ENCODE measurements at regions not wholly inside any gene's neighbourhood (a gene's known extent, or its start where the extent isn't known, plus 50 kb on each side); places are given as distances from the start of the nearest gene placed in this dataset.

DNA sequence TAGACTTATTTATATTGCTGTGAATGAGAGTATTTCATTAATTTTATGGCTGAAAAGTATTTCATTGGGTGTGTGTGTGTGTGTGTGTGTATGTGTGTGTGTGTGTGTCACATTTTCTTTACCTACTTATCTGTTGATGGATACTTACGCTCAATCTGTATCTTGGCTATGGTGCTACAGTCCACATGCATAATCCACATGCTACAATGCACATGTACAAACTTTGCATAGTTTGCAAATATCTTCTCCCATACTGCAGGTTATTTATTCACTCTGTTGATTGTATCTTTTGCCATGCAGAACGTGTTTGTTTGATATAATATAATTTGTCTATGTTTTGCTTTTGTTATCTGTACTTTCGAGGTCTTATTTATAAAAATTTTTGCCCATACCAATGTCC, 167.8 kb downstream of the RAB28 start:
- H3K27me3 ChIP-seq (ENCODE audit: control insufficient read depth in 3 of 3, insufficient read depth in 3 of 3, low read length in 3 of 3): no peaks in the 10 kb centered on the region
- H3K4me1 ChIP-seq (ENCODE audit: control insufficient read depth in 3 of 3, insufficient read depth in 2 of 3, low read depth in 1 of 3, low read length in 2 of 3): no peaks in the 10 kb centered on the region
- H3K27ac ChIP-seq (ENCODE audit: low read depth in 1 of 3, low read length in 2 of 3): no peak overlapping the region
- DNase-seq (no peak), FAIRE-seq (no peak)
- WGBS, 3 donors: 84 to 88% (median 87%) methylated on average over 3 of the region's 3 CpGs
- H3K36me3 ChIP-seq (ENCODE audit: control insufficient read depth in 3 of 3, insufficient read depth in 2 of 3, low read depth in 1 of 3, low read length in 3 of 3): no peaks in the 10 kb centered on the region
- no peak overlapping the region for H3K4me3 ChIP-seq (ENCODE audit: low read depth in 1 of 3, low read length in 3 of 3)
- no peaks in the 10 kb centered on the region for H3K9me3 ChIP-seq (ENCODE audit: control insufficient read depth in 2 of 2, insufficient read depth in 1 of 2, low read depth in 1 of 2, low read length in 1 of 2)

DNA sequence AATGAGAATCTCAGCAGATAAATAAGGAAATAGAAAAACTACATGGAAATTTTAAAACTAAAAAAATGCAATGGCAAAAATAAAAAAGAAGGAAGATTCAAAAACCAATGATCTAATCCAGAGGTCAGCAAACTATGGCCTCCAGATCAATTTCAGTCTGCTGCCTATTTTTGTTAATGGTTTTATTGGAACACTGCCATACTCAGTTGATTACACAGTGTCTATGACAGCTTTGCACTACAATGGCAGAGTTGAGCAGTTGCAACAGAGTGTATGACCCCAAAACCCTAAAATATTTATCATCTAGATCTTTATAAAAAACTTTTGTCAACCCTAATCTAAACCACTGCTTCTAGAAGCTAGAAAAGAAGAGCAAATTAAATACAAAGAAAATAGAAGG, 170.3 kb downstream of the RAB28 start:
- Histone ChIP-seq H3K27me3 (ENCODE audit: control insufficient read depth in 3 of 3, insufficient read depth in 3 of 3, low read length in 3 of 3) (no peaks in the 10 kb centered on the region), H3K36me3 (ENCODE audit: control insufficient read depth in 3 of 3, insufficient read depth in 2 of 3, low read depth in 1 of 3, low read length in 3 of 3) (no peaks in the 10 kb centered on the region), H3K4me3 (ENCODE audit: low read depth in 1 of 3, low read length in 3 of 3) (no peak overlapping the region), H3K4me1 (ENCODE audit: control insufficient read depth in 3 of 3, insufficient read depth in 2 of 3, low read depth in 1 of 3, low read length in 2 of 3) (no peaks in the 10 kb centered on the region), H3K9me3 (ENCODE audit: control insufficient read depth in 2 of 2, insufficient read depth in 1 of 2, low read depth in 1 of 2, low read length in 1 of 2) (no peaks in the 10 kb centered on the region), H3K27ac (ENCODE audit: low read depth in 1 of 3, low read length in 2 of 3) (no peak overlapping the region)
- FAIRE-seq (no peak), DNase-seq (no peak)

DNA sequence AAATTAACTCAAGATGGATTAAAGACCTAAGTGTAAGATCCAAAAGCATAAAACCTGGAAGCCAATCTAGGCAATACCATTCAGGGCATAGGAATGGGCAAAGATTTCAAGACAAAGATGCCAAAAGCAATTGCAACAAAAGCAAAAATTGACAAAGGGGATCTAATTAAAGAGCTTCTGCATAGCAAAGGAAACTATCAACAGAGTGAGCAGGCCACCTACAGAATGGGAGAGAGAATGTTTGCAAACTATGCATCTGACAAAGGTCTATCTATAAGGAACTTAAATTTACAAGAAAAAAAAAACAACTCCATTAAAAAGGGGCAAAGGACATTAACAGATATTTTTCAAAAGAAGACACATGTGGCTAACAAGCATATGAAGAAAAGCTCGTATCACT, 171.9 kb downstream of the RAB28 start:
- no peaks in the 10 kb centered on the region for H3K9me3 ChIP-seq (ENCODE audit: control insufficient read depth in 2 of 2, insufficient read depth in 1 of 2, low read depth in 1 of 2, low read length in 1 of 2)
- no peak for FAIRE-seq
- H3K4me1 ChIP-seq (ENCODE audit: control insufficient read depth in 3 of 3, insufficient read depth in 2 of 3, low read depth in 1 of 3, low read length in 2 of 3): no peaks in the 10 kb centered on the region
- no peak overlapping the region for H3K4me3 ChIP-seq (ENCODE audit: low read depth in 1 of 3, low read length in 3 of 3)
- no peak overlapping the region for H3K27ac ChIP-seq (ENCODE audit: low read depth in 1 of 3, low read length in 2 of 3)
- DNase-seq: no peak
- no peaks in the 10 kb centered on the region for H3K27me3 ChIP-seq (ENCODE audit: control insufficient read depth in 3 of 3, insufficient read depth in 3 of 3, low read length in 3 of 3)
- 63 to 86% (median 82%) methylated on average over 1 of the region's 1 CpG for WGBS, 3 donors
- no peaks in the 10 kb centered on the region for H3K36me3 ChIP-seq (ENCODE audit: control insufficient read depth in 3 of 3, insufficient read depth in 2 of 3, low read depth in 1 of 3, low read length in 3 of 3)

DNA sequence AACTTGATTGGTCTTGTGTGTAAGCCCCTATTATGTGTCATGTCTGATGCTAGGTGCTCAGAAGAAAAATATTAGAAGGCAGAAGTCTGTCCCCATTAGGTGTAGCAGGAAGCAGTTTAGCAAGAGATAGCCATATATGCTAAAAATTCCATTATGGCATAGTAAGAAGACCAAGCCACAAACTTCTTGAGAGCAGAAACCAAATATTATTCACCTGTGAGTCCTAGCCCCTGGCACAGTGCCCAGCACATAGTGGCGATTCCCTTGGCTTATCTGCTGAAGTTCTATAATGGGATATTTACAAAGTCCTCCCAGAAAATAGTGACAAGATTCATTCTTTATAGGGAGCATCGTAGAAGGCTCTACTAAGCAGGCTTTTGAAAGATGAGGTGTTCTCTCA, 174.4 kb downstream of the RAB28 start:
- DNase-seq (no peak), FAIRE-seq (no peak)
- 57 to 74% (median 61%) methylated on average over 2 of the region's 2 CpGs for WGBS, 3 donors
- Histone ChIP-seq H3K27ac (ENCODE audit: low read depth in 1 of 3, low read length in 2 of 3) (no peak overlapping the region), H3K4me3 (ENCODE audit: low read depth in 1 of 3, low read length in 3 of 3) (no peak overlapping the region), H3K36me3 (ENCODE audit: control insufficient read depth in 3 of 3, insufficient read depth in 2 of 3, low read depth in 1 of 3, low read length in 3 of 3) (no peaks in the 10 kb centered on the region), H3K27me3 (ENCODE audit: control insufficient read depth in 3 of 3, insufficient read depth in 3 of 3, low read length in 3 of 3) (no peaks in the 10 kb centered on the region), H3K4me1 (ENCODE audit: control insufficient read depth in 3 of 3, insufficient read depth in 2 of 3, low read depth in 1 of 3, low read length in 2 of 3) (no peaks in the 10 kb centered on the region), H3K9me3 (ENCODE audit: control insufficient read depth in 2 of 2, insufficient read depth in 1 of 2, low read depth in 1 of 2, low read length in 1 of 2) (no peaks in the 10 kb centered on the region)

DNA sequence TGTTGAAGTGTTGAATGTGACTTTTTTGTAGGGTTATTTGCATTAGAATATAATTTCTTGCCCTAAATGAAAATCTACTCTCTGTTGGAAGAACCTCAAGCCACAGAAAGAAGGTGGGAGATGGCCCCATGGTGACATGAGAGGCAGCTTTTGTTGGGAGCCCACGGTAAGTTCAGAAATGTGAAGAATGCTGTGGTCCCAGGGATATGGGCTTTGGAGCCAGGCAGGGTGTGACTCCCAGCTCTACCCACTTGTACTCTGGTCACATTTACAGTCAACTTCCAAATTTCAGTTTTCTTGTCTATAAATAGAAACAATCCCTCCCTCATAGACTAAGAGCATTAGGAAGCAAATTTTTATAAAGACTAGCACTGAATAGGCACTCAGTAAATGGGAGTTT, 177.8 kb downstream of the RAB28 start:
- Histone ChIP-seq H3K27ac (ENCODE audit: low read depth in 1 of 3, low read length in 2 of 3) (no peak overlapping the region), H3K27me3 (ENCODE audit: control insufficient read depth in 3 of 3, insufficient read depth in 3 of 3, low read length in 3 of 3) (no peaks in the 10 kb centered on the region), H3K4me1 (ENCODE audit: control insufficient read depth in 3 of 3, insufficient read depth in 2 of 3, low read depth in 1 of 3, low read length in 2 of 3) (no peaks in the 10 kb centered on the region), H3K9me3 (ENCODE audit: control insufficient read depth in 2 of 2, insufficient read depth in 1 of 2, low read depth in 1 of 2, low read length in 1 of 2) (peaks cover 1 to 3% of the 10 kb centered on the region in 2 donors), H3K36me3 (ENCODE audit: control insufficient read depth in 3 of 3, insufficient read depth in 2 of 3, low read depth in 1 of 3, low read length in 3 of 3) (no peaks in the 10 kb centered on the region), H3K4me3 (ENCODE audit: low read depth in 1 of 3, low read length in 3 of 3) (no peak overlapping the region)
- 71 to 90% (median 84%) methylated on average over 1 of the region's 1 CpG for WGBS, 3 donors
- FAIRE-seq: no peak
- no peak for DNase-seq

DNA sequence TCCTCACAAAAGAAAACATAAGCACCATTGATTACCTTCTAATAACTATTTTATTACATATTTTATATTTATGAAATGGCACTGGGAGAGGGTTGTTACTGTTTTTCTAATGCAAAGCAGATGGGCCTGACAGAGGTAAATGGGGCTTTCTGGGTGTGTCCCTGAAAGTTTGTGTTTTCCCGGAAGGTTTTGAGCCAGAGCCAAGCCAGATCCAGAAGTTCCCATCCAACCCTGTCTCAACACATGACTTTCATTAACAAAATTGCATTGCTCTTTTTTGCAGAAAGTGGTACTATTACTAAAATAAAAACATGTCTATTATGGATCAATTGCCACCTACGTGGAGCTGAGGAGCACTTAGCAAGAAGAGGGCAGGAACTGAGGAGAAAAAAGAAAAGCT, 181.3 kb downstream of the RAB28 start:
- WGBS, 3 donors: 68 to 89% (median 85%) methylated on average over 2 of the region's 2 CpGs
- FAIRE-seq (no peak), DNase-seq (no peak)

DNA sequence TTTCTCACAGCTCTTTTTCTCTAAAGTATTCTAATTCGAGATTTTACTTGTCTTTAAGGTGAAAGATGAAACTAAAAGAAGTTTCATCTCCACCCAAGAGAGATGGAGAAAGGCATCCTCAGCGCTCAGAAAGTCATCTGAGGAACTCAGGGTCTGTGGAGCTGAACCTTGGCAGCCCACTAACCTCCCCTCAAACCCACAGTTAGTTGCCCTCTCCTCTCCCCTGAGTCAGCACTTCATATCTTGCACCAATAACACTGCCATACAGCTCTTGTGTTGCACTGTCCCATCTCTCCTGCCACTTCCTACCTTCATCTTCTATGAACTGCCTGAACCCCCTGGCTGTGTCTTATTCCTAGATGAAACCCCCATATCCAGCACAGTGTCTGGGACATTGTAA, 184.8 kb downstream of the RAB28 start:
- no peak overlapping the region for H3K27ac ChIP-seq (ENCODE audit: low read depth in 1 of 3, low read length in 2 of 3)
- 79 to 83% (median 80%) methylated on average over 2 of the region's 2 CpGs for WGBS, 3 donors
- no peak for DNase-seq
- no peak for FAIRE-seq
- H3K4me3 ChIP-seq (ENCODE audit: low read depth in 1 of 3, low read length in 3 of 3): no peak overlapping the region
- H3K9me3 ChIP-seq (ENCODE audit: control insufficient read depth in 2 of 2, insufficient read depth in 1 of 2, low read depth in 1 of 2, low read length in 1 of 2): peaks cover 1 to 14% of the 10 kb centered on the region in 2 donors
- peaks cover 0 to 11% (median 0%) of the 10 kb centered on the region in 3 donors for H3K4me1 ChIP-seq (ENCODE audit: control insufficient read depth in 3 of 3, insufficient read depth in 2 of 3, low read depth in 1 of 3, low read length in 2 of 3)
- H3K27me3 ChIP-seq (ENCODE audit: control insufficient read depth in 3 of 3, insufficient read depth in 3 of 3, low read length in 3 of 3): no peaks in the 10 kb centered on the region
- no peaks in the 10 kb centered on the region for H3K36me3 ChIP-seq (ENCODE audit: control insufficient read depth in 3 of 3, insufficient read depth in 2 of 3, low read depth in 1 of 3, low read length in 3 of 3)

More for the DNA sequence above, 181.3 kb downstream of the RAB28 start:
- H3K36me3 ChIP-seq (ENCODE audit: control insufficient read depth in 3 of 3, insufficient read depth in 2 of 3, low read depth in 1 of 3, low read length in 3 of 3): no peaks in the 10 kb centered on the region
- peaks cover 1 to 4% of the 10 kb centered on the region in 2 donors for H3K9me3 ChIP-seq (ENCODE audit: control insufficient read depth in 2 of 2, insufficient read depth in 1 of 2, low read depth in 1 of 2, low read length in 1 of 2)
- H3K27ac ChIP-seq (ENCODE audit: low read depth in 1 of 3, low read length in 2 of 3): no peak overlapping the region
- no peaks in the 10 kb centered on the region for H3K4me1 ChIP-seq (ENCODE audit: control insufficient read depth in 3 of 3, insufficient read depth in 2 of 3, low read depth in 1 of 3, low read length in 2 of 3)
- H3K27me3 ChIP-seq (ENCODE audit: control insufficient read depth in 3 of 3, insufficient read depth in 3 of 3, low read length in 3 of 3): no peaks in the 10 kb centered on the region
- no peak overlapping the region for H3K4me3 ChIP-seq (ENCODE audit: low read depth in 1 of 3, low read length in 3 of 3)

DNA sequence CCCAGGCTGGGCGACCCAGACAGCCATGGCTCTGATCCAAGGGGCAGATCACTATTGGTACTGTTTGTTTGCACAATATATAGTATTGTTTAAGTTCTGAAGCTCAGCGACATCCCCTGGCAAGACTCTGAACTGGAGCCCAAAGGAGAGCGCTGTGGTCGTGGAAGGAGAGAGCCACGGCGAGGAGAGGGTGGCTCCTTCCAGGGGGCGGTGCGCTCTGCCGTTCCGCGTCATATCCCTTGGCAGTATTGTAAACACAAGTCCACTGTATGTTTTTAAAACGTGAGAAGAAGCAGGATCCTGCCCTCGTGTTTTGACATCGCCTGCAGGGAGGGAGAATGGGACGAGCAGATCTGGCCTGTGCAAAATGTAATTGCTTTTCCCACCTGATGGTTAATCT, 185.5 kb downstream of the RAB28 start:
- Histone ChIP-seq H3K9me3 (ENCODE audit: control insufficient read depth in 2 of 2, insufficient read depth in 1 of 2, low read depth in 1 of 2, low read length in 1 of 2) (peaks cover 1 to 14% of the 10 kb centered on the region in 2 donors), H3K4me1 (ENCODE audit: control insufficient read depth in 3 of 3, insufficient read depth in 2 of 3, low read depth in 1 of 3, low read length in 2 of 3) (peaks cover 0 to 11% (median 0%) of the 10 kb centered on the region in 3 donors), H3K27me3 (ENCODE audit: control insufficient read depth in 3 of 3, insufficient read depth in 3 of 3, low read length in 3 of 3) (no peaks in the 10 kb centered on the region), H3K27ac (ENCODE audit: low read depth in 1 of 3, low read length in 2 of 3) (peak overlapping the region in 1 of 3 donors; percentile 9), H3K4me3 (ENCODE audit: low read depth in 1 of 3, low read length in 3 of 3) (peak overlapping the region in 1 of 3 donors; percentile 3), H3K36me3 (ENCODE audit: control insufficient read depth in 3 of 3, insufficient read depth in 2 of 3, low read depth in 1 of 3, low read length in 3 of 3) (no peaks in the 10 kb centered on the region)
- FAIRE-seq: no peak
- WGBS, 3 donors: 71 to 90% (median 81%) methylated on average over 15 of the region's 15 CpGs
- DNase-seq: peak in 1 of 2 donors; percentile 21

DNA sequence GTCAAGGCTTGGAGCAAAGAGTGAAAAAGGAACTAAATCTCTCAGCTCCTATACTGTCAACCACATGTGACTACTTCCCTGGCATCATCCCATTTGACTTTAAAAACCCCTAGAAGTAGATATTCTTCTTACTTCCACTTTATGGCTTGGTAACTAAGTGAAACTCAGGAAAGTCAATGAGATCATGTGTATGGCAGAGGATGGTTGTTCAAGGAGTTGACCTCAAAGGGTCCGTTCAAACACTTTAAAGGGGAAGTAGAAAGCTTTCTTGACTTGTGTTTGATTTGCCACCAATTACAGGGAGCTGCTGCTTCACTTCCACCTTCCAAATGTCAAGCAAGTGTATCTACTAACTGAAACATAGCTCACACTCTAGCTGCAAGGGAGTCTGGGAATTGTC, 187.2 kb downstream of the RAB28 start:
- Histone ChIP-seq H3K4me3 (ENCODE audit: low read depth in 1 of 3, low read length in 3 of 3) (no peak overlapping the region), H3K27me3 (ENCODE audit: control insufficient read depth in 3 of 3, insufficient read depth in 3 of 3, low read length in 3 of 3) (no peaks in the 10 kb centered on the region), H3K9me3 (ENCODE audit: control insufficient read depth in 2 of 2, insufficient read depth in 1 of 2, low read depth in 1 of 2, low read length in 1 of 2) (peaks cover 1 to 14% of the 10 kb centered on the region in 2 donors), H3K36me3 (ENCODE audit: control insufficient read depth in 3 of 3, insufficient read depth in 2 of 3, low read depth in 1 of 3, low read length in 3 of 3) (no peaks in the 10 kb centered on the region), H3K4me1 (ENCODE audit: control insufficient read depth in 3 of 3, insufficient read depth in 2 of 3, low read depth in 1 of 3, low read length in 2 of 3) (peaks cover 0 to 11% (median 0%) of the 10 kb centered on the region in 3 donors), H3K27ac (ENCODE audit: low read depth in 1 of 3, low read length in 2 of 3) (no peak overlapping the region)
- FAIRE-seq (no peak), DNase-seq (peak in 1 of 2 donors; percentile 6)
- WGBS, 3 donors: 79 to 86% (median 80%) methylated on average over 1 of the region's 1 CpG

Measured in small intestine (tissue), 7 donors.